SK-N-SH treated with all-trans-retinoic acid at 6 μM for 48 hours (cell line): ENCODE measurements at regions not wholly inside any gene's neighbourhood (a gene's known extent, or its start where the extent isn't known, plus 50 kb on each side); places are given as distances from the start of the nearest gene placed in this dataset.

Experiments
- ATAC-seq: fragments of 200-7000 bp; cut with Tn5 transposase; 3 replicates; pipeline ENCODE4 v1.9.1; 2020; ENCODE audit warnings: mild to moderate bottlenecking, moderate library complexity
- ARNTL ChIP-seq: fragments of 450-650 bp; formaldehyde crosslinking; IDR thresholded peaks from 2 replicates; pipeline ENCODE4 v1.5.0; 2020; ENCODE audit warnings: low read depth, mild to moderate bottlenecking, moderate library complexity, borderline replicate concordance
- BACH2 ChIP-seq: fragments of 250-450 bp; sonication (Bioruptor Pico); IDR thresholded peaks from 2 replicates; pipeline ENCODE4 v1.9.0; 2021; ENCODE audit warnings: mild to moderate bottlenecking, borderline replicate concordance
- CREB5 ChIP-seq: fragments of 250-450 bp; sonication (Bioruptor Pico); IDR thresholded peaks from 2 replicates; pipeline ENCODE4 v1.5.1; 2020; ENCODE audit warnings: low read depth, mild to moderate bottlenecking, moderate library complexity
- CSDC2 ChIP-seq: fragments of 250-450 bp; sonication (Bioruptor Pico); IDR thresholded peaks from 2 replicates; pipeline ENCODE4 v1.5.0; 2020; ENCODE audit warnings: mild to moderate bottlenecking, moderate library complexity
- CSRNP3 ChIP-seq: fragments of 250-450 bp; sonication (Bioruptor Pico); IDR thresholded peaks from 2 replicates; pipeline ENCODE4 v1.5.1; 2021; ENCODE audit warnings: mild to moderate bottlenecking, moderate library complexity
- ESRRG ChIP-seq: fragments of 250-450 bp; sonication (Bioruptor Pico); IDR thresholded peaks from 2 replicates; pipeline ENCODE4 v1.6.1; 2021; ENCODE audit warnings: mild to moderate bottlenecking
- GLIS3 ChIP-seq: fragments of 250-450 bp; sonication (Bioruptor Pico); IDR thresholded peaks from 2 replicates; pipeline ENCODE4 v1.5.0; 2020; ENCODE audit warnings: mild to moderate bottlenecking, moderate library complexity
- ISL1 ChIP-seq: fragments of 250-450 bp; sonication (Bioruptor Pico); IDR thresholded peaks from 2 replicates; pipeline ENCODE4 v2.1.2; 2022; ENCODE audit warnings: mild to moderate bottlenecking, moderate library complexity
- OSR1 ChIP-seq: fragments of 250-450 bp; sonication (Bioruptor Pico); IDR thresholded peaks from 2 replicates; pipeline ENCODE4 v1.8.0; 2022; ENCODE audit warnings: moderate library complexity, mild to moderate bottlenecking, inconsistent platforms
- PATZ1 ChIP-seq: fragments of 250-450 bp; sonication (Bioruptor Pico); IDR thresholded peaks from 2 replicates; pipeline ENCODE4 v1.8.0; 2020; ENCODE audit warnings: mild to moderate bottlenecking, moderate library complexity, borderline replicate concordance
- POU6F1 ChIP-seq: fragments of 250-450 bp; sonication (Bioruptor Pico); IDR thresholded peaks from 2 replicates; pipeline ENCODE4 v1.8.0; 2021; ENCODE audit warnings: low read depth, mild to moderate bottlenecking, moderate library complexity, borderline replicate concordance
- PPARA ChIP-seq: fragments of 250-450 bp; sonication (Bioruptor Pico); IDR thresholded peaks from 2 replicates; pipeline ENCODE4 v1.5.0; 2020; ENCODE audit warnings: mild to moderate bottlenecking, borderline replicate concordance
- RARB ChIP-seq: fragments of 250-450 bp; sonication (Bioruptor Pico); IDR thresholded peaks from 2 replicates; pipeline ENCODE4 v1.8.0; 2021; ENCODE audit warnings: mild to moderate bottlenecking, moderate library complexity
- SNAI2 ChIP-seq: fragments of 250-450 bp; sonication (Bioruptor Pico); IDR thresholded peaks from 2 replicates; pipeline ENCODE4 v1.5.0; 2020; ENCODE audit warnings: mild to moderate bottlenecking, moderate library complexity
- TCF4 ChIP-seq: fragments of 250-450 bp; sonication (Bioruptor Pico); IDR thresholded peaks from 2 replicates; pipeline ENCODE4 v1.8.0; 2021; ENCODE audit warnings: mild to moderate bottlenecking, moderate library complexity, borderline replicate concordance
- TOX ChIP-seq: fragments of 250-450 bp; sonication (Bioruptor Pico); IDR thresholded peaks from 2 replicates; pipeline ENCODE4 v1.8.0; 2021; ENCODE audit warnings: mild to moderate bottlenecking, moderate library complexity, borderline replicate concordance
- TSHZ2 ChIP-seq: fragments of 250-450 bp; sonication (Bioruptor Pico); IDR thresholded peaks from 2 replicates; pipeline ENCODE4 v1.5.0; 2020; ENCODE audit warnings: mild to moderate bottlenecking, moderate library complexity
- ZFP3 ChIP-seq: fragments of 250-450 bp; sonication (Bioruptor Pico); IDR thresholded peaks from 2 replicates; pipeline ENCODE4 v1.5.0; 2020; ENCODE audit warnings: mild to moderate bottlenecking, moderate library complexity
- ZNF565 ChIP-seq: fragments of 450-650 bp; formaldehyde crosslinking; conservative IDR thresholded peaks from 2 replicates; pipeline ENCODE4 v1.5.0; 2020; ENCODE audit warnings: low read depth, mild to moderate bottlenecking, moderate library complexity
- ZNF70 ChIP-seq: fragments of 450-650 bp; formaldehyde crosslinking; IDR thresholded peaks from 2 replicates; pipeline ENCODE4 v1.5.0; 2020; ENCODE audit warnings: mild to moderate bottlenecking, moderate library complexity
- ZNF8 ChIP-seq: fragments of 450-650 bp; formaldehyde crosslinking; IDR thresholded peaks from 2 replicates; pipeline ENCODE4 v1.5.0; 2020; ENCODE audit warnings: mild to moderate bottlenecking, moderate library complexity

- TF ChIP-seq ZNF8 (CRISPR knock-in tag) (no peak), RARB (CRISPR knock-in tag) (no peak), PPARA (CRISPR knock-in tag) (no peak), GLIS3 (CRISPR knock-in tag) (no peak), ISL1 (CRISPR knock-in tag) (no peak), TSHZ2 (CRISPR knock-in tag) (no peak), ZFP3 (CRISPR knock-in tag) (no peak), OSR1 (CRISPR knock-in tag) (no peak), CREB5 (CRISPR knock-in tag) (no peak), TOX (no peak), BACH2 (CRISPR knock-in tag) (no peak), TCF4 (CRISPR knock-in tag) (no peak), ZNF565 (CRISPR knock-in tag) (no peak), CSRNP3 (CRISPR knock-in tag) (no peak), ARNTL (CRISPR knock-in tag) (no peak), POU6F1 (CRISPR knock-in tag) (no peak), ZNF70 (no peak)
- TF ChIP-seq, all 23 proteins: peak for 0
- ATAC-seq: no peak
These were observed 1114.6 kb upstream of the AGA start for GRCh38 chr4:178556796-178557195.

- no peak for TF ChIP-seq TSHZ2 (CRISPR knock-in tag)
- no peak for TF ChIP-seq PATZ1 (CRISPR knock-in tag)
- no peak for TF ChIP-seq ISL1 (CRISPR knock-in tag)
- no peak for TF ChIP-seq PPARA (CRISPR knock-in tag)
- TF ChIP-seq ESRRG (CRISPR knock-in tag): no peak
- no peak for TF ChIP-seq OSR1 (CRISPR knock-in tag)
- no peak for TF ChIP-seq GLIS3 (CRISPR knock-in tag)
- TF ChIP-seq BACH2 (CRISPR knock-in tag): no peak
- TF ChIP-seq CREB5 (CRISPR knock-in tag): no peak
- no peak for TF ChIP-seq CSDC2 (CRISPR knock-in tag)
- no peak for TF ChIP-seq TCF4 (CRISPR knock-in tag)
- no peak for TF ChIP-seq ZFP3 (CRISPR knock-in tag)
- TF ChIP-seq CSRNP3 (CRISPR knock-in tag): no peak
- no peak for TF ChIP-seq RARB (CRISPR knock-in tag)
- no peak for TF ChIP-seq POU6F1 (CRISPR knock-in tag)
- no peak for TF ChIP-seq TOX
- TF ChIP-seq ZNF565 (CRISPR knock-in tag): no peak
- TF ChIP-seq SNAI2 (CRISPR knock-in tag): no peak
- TF ChIP-seq, all 23 proteins: peak for 0
- ATAC-seq: no peak
These were observed 1135.7 kb upstream of the AGA start for GRCh38 chr4:178577933-178578332.
